Endothelial cell of umbilical vein (primary cell): ENCODE measurements at regions not wholly inside any gene's neighbourhood (a gene's known extent, or its start where the extent isn't known, plus 50 kb on each side); places are given as distances from the start of the nearest gene placed in this dataset.

Experiments used
- CTCF ChIP-seq, 2 donors: IDR thresholded peaks; 1 replicate in 1 of 2; 2 replicates in 1 of 2; pipeline ENCODE4 v1.5.1; 2011; ENCODE audit warnings: low read length in 2 of 2, mild to moderate bottlenecking in 2 of 2, moderate library complexity in 2 of 2, control low read depth in 1 of 2, inconsistent platforms in 1 of 2, low read depth in 1 of 2; ENCODE audit not compliant: insufficient read depth in 1 of 2; ENCODE audit errors: extremely low read depth in 1 of 2
- EZH2 ChIP-seq: IDR thresholded peaks from 2 replicates; pipeline ENCODE4 v1.6.1; 2012; ENCODE audit warnings: borderline replicate concordance, low read depth, mild to moderate bottlenecking, moderate library complexity, low read length, inconsistent platforms; ENCODE audit not compliant: severe bottlenecking
- FOS ChIP-seq: IDR thresholded peaks from 2 replicates; pipeline ENCODE4 v1.6.1; 2011; ENCODE audit warnings: mild to moderate bottlenecking, low read length, moderate library complexity, borderline replicate concordance; ENCODE audit not compliant: insufficient read depth
- POLR2A ChIP-seq: IDR thresholded peaks from 2 replicates; pipeline ENCODE4 v1.6.1; 2012; ENCODE audit warnings: low read depth, mild to moderate bottlenecking, control low read depth, low read length

GRCh38 chr15:23869396-23869795, 182.3 kb upstream of the NDN start:
- TF ChIP-seq CTCF (IDR thresholded peaks at IDR 0.05; ENCODE audit: extremely low read depth in 1 of 2, insufficient read depth in 1 of 2, low read depth in 1 of 2, low read length in 2 of 2) (no peak), FOS (no peak), EZH2 (no peak), POLR2A (no peak)
